ENCODE measurements at regions not wholly inside any gene's neighbourhood (a gene's known extent, or its start where the extent isn't known, plus 50 kb on each side); places are given as distances from the start of the nearest gene placed in this dataset.

- TF ChIP-seq YY1 (IDR thresholded peaks at IDR 0.05; ENCODE audit: insufficient read depth, insufficient read length) = no peak
- no peak for TF ChIP-seq ZNF274 (IDR thresholded peaks at IDR 0.05; ENCODE audit: low read depth, low read length)
Measured at GRCh38 chrY:19479141-19479540, 265.4 kb downstream of the KDM5D start.
